GM18873 (cell line): ENCODE measurements at regions not wholly inside any gene's neighbourhood (a gene's known extent, or its start where the extent isn't known, plus 50 kb on each side); places are given as distances from the start of the nearest gene placed in this dataset.

ENCODE experiments used
- ATAC-seq: cut with Tn5 transposase; IDR thresholded peaks from one replicate; pipeline ENCODE4 v1.9.1; 2021; ENCODE audit warnings: mild to moderate bottlenecking, moderate library complexity, moderate number of reproducible peaks; ENCODE audit not compliant: unreplicated experiment, low FRiP score

DNA sequence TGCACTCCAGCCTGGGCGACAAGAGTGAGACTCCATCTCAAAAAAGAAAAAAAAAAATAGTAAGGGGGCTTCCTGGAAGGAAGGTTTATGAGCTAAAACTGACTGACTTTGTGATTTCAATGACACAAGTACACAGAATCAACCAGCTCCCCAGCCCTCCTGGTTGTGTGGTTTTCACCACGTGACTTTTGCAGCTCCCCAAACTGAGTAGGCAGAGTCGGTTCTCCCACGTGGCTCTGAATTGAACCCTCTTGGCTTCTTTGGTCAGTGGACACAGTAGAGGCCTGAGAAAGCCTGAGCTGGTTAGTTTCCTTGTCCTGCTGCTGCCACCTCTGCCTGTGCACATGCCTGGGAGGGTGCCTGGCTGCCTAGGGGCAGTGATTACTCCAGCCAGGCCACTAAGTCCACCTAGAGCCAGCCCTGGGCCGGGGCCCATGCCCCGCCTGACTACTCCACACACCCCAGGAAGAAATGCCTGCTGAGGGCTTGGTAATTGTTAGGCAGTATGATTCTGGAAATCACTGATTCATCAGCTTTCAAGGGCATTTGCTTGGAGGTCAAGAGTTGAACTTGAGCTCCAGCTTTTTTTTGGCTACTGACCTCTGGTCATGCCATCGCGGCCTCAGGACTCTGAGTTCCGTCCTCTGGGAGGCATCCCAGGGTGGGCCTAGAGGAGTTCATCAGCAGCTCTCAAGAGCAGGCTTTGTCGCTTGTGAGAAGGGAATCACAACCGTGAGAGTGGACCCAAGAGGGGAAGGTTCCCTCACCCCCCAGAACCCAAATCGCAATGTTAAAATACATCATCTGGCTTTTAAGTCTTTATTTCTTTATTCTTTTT, 431.9 kb upstream of the HS6ST1 start:
- ATAC-seq, result no peak

DNA sequence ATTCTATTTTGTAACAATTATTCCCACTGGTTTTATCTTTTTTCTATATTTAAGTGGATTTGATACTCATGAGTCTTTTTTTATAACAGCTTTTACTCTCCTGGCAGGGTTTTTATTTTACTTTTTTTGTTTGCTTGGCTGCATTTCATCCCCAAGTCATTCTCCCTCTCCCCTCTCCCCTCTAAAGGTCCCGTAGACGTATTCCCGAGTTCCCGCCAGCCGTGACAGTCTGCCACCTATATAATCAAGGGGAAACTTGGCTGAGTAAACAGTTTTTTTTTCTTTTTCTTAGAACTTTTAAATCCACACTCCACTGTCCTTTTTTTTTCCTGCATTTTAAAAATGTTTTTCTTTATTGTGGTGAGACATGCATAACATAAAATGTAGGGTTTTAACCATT, 433.1 kb upstream of the HS6ST1 start:
- no peak for ATAC-seq

DNA sequence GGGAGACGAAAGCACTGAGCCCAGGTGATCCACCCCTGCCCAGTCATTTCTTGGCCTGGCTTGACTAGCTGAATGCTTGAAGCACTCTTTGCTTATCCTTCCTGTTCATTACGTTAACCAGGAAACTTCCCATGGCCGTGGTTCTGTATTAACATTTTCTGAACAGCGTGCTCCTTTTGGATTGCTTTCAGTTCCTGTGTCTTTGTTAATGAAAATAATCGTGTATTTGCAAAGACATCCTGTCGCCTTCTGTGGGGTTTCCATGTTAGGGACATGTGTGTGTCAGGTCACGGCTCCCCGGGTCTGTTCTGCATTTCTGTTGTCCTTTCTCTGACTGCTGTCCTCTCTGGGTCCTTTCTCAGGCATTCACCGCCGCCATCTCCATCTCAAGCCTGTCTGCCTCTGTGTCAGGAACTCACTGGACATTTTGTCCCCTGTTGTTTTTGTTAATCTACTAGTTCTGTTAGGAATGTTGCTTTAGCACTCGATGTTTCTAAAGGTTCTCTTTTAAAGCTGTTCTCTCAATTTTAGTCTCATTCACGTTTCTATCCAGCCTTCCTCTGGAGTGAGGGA, 434.1 kb upstream of the HS6ST1 start:
- ATAC-seq, result no peak

DNA sequence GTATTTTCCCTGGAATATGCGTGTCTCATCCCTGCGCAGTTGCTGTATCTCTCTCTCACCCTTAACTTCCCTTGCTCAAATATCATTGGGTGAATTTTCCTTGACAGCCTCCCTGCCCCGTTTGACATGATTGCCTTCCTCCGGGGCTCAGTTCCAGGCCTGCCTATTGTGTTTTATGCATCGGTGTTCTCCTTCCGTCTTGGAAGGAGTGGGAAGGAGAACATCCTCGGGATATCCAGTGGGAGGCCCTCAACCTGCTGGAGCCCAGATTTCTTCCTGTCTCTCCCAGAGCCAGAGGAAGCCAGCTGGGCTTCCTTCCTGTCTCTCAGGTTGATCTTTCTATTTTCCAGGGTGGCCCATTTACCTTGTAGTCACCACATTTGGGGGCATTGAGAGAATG, 434.7 kb upstream of the HS6ST1 start:
- ATAC-seq, result no peak

DNA sequence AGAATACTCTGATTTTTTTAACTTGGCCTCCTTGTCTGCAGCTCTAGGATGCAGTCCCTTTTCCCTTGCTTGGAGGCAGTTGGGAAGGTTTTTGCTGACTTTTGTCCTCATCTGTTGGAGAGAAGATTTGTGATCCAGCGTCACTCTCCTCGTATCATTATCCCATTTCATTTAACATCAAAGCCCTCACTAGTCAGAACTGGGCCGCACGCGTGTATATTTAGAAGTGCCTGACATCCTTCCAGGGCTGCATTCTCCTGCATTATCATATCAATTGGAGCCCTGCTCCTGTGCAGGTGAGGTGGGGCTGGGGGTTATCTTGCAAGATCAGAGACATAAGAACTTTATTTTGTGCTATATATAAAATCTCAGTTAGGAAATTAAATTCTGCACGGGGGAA, 435.1 kb upstream of the HS6ST1 start:
- ATAC-seq, result no peak

DNA sequence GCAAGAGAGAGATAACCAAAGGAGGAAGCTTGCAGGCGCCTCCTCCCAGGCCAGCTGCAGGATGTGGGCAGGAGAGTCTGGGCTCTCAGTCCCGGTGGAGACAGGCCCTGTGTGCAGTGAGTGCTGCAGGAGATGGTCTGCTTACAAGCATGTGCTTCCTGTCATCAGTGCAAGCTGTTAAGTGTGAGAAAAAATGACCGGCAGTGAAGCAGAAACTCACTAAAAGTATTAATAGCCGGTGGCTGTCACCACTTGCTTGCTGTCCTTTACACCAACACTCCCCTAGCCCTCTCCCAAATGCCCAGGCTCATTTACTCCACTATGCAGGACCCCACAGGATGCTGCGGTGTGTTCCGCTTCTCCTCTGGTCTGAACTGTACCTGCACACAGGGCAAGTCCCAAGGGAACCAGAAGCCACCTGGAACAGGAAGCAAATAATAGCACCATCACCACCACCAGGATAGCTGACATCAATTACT, 435.6 kb upstream of the HS6ST1 start:
- ATAC-seq, result peak; percentile 91

DNA sequence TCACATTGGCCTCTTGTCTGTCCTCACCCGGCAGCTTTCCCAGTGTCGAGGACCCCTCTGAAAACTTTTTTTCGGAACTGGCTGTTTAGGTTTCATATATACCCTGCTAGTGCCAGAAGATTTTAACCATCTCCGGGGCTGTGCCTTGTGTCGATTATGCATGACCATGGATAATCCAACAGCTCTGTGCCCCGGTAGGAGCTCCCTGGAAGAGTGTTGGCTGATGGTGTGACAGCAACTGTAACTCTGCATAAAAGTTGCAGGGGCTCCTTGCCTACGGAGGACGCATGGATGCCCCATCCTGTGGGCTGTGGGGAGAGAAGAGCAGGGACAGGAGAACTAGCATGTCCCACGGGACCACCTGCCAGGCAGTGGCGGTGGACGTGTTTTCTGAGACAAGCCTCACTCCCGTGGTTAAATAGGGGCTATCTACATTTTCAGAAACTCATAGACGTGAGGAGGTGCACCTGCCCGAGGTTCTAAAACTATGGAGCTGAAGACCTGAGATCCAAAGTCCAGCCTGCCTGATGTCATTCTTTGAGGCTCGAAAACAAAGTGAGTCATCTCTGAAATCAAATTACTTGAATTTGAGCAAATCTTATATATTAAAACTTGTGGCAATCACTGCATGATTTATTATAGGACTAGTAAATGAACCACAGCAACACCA, 437.2 kb upstream of the HS6ST1 start:
- ATAC-seq, result no peak

DNA sequence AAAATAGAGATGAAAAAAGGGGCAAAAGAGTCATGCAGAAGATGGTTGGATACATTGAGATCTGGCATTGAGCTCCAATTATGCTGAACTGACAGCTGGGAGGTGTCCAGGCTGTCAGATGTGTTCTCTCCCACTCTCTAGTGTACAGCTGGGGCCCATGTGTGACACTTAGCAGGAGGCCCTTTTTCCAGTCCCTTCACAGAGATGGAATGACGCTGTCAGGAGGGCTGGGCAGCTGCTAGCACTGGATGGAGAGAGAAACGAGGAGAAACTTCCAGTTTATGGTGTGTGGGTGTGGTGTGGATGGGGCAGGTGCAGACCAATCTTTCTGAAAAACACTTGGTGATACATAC, 437.7 kb upstream of the HS6ST1 start:
- ATAC-seq, result no peak

DNA sequence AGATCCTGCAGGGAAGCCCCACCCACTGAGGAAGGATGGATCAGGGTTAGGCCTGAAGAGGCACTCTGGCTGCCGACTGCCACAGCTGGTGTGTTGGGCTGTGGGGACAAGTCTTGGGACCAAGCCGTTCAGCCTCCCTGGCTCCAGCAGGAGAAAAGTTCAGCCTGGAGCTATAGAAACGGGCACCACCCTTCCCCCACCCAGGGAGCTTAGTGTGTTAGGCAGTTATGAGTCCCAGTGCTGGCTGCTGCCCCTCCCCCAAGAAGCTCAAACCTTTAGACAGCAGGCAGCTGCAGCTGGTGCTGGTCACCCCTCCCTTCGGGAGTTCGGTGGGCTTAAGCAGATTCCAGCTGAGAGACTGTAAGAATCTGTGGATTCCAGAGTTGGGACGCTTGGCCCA, 447.1 kb upstream of the HS6ST1 start:
- ATAC-seq, result no peak

DNA sequence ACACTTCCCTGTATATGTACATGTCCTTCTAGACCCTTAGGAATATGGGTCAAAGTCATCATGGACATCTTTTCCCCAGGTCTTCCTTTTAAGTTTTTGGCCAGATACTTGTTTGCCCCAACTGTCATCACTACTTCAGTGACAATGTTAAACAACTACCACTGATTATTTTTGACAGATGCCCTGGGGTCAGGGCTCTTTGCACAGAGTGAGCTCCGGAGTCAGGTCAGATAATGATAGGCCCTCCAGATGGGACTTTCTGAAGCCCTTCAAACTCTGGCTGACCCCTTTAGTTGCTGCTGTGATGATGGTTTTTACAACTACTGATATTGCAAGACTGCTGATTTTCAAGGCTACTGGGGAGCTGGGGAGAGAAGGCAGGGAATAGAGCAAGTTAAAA, 449.4 kb upstream of the HS6ST1 start:
- no peak for ATAC-seq

DNA sequence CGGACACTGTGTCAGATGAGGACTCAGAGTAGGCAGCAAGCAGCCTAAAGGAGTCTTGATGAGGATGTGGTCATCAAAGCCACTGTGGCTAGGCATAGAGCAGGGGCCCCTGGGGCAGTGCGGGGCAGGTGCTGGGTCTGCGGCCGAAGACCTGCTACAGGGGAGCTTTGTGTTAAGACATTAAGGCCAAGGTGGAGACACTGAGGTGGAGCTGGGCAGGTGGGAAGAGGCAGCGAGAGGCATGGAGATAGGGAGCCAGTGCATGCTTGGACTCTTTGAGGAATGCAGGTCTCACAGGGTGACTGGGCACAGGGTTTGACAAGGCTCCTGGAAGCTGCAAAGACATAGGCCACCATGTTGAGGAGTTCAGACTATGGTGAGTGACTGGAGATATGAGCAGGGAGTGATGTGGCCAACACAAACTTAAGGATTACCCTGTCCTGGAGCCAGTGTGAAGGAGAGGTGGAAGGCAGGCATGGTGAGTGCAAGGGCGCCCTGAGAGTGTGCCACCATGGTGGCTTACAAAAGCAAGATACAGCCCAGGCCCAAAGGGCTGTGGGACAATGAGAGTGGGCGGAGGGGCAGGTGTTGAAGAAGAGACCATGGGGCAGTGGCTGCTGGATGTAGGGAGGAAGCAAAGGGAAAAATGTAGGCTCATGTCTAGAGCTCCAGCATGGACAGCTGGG, 450.9 kb upstream of the HS6ST1 start:
- no peak for ATAC-seq

DNA sequence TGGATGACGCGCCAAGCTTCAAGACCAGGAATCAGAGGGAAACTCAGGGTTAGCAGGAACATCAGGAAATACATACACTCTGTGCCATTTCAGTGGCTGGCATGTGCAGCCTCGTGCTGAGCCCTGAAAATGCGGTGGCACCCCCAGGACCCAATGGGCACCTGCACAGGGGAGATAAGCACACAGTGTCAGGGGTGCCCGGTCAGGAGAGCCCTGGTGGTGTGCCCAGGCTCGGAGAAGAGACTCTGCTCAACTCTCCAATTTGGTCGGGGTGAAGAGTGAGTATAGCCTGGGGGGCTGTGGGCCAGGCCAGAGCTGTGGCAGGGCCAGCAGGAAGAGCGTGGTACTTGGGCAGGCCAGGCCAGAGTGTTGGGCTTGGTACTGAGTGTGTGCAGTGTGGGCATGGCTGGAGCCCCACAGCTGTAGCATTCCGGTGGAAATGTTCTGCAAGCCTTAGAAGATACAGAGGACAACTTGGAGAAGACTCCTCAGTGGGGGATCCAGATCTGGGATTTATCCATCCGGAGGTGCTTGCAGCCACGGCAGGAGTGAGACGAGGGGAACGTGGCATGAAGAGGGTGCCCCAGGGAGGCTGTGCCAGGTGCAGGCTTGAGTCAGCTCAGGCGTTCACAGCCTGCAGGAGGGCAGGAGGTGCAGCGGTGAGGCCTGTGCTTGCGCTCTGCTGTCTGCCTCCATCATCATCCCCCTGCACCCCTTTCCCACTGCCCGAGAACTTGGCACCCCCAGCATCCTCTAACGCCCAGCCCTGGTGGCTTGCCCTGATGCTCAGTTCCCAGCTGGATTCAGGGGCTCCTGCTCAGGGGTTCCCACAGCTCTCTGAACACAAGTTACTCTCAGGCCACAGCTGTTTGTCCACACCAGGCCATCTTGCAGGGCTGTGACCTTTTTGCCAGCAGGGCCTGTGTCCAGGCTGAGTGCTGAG, 451.7 kb upstream of the HS6ST1 start:
- no peak for ATAC-seq

DNA sequence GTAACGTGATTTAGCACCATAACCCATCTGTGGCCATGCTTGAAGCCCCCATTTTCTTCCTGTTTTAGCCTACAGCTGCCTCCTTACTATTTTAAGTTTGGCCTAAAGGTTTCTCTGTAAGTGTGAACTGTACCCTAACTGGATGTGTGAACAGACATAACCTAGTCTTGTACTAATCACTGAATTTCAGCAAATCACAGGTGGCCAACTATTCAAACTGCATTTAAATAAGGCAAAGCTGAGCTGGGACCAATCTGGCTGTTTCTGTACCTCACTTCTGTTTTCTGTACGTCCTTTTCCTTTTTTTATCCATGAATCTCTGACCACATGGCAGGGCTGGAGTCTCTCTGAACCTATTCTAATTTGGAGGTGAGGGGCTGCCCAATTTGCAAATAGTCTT, 452.7 kb upstream of the HS6ST1 start:
- no peak for ATAC-seq

DNA sequence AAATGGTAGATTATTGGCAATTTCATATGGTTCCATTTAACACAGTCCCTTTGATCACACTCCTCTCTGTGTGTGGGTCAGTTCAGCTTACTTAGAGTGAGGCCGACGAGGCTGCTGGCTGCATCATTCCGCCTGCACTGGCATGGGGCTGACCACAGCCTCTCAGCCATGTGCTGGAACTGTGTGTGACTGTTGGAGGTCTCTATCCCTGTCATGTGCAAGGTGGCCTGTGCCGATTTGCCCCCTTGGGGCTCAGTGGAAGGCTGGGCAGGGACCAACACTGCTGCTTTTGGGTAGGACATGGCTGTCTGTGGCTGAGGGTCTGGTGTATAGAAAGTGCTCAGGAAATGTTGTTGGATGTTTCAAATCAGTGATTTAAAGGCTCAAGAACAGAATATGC, 454.0 kb upstream of the HS6ST1 start:
- no peak for ATAC-seq

DNA sequence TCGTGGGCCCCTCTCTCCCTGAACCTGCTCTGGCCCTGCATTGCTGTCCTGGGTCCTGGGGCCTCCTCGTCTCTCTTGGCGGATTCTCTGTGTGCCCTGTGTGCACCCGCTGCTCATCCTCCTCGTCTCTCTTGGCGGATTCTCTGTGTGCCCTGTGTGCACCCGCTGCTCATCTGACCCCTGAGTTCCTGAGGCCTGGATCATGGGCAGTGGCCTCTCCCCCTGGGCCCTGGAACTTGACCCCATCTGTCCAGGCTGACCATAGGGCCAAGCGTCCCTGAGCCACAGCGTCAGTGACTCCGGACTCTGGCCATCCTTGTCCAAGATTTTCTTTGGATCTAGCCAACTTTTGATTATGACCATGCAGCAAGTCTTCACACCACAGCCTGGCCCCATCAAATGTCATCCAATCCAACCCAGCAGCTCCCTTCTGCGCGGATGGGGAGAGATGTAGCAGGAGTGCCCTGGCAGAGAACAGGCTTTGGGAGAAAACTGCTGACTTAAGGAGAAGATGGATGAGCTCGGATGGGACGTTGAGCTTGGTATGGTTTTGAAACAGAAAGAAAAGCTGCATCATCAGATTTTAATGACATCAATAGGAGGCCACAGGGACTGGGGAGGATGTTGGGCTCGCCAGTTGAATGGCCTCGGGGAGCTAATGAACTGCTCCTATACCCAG, 455.1 kb upstream of the HS6ST1 start:
- no peak for ATAC-seq

DNA sequence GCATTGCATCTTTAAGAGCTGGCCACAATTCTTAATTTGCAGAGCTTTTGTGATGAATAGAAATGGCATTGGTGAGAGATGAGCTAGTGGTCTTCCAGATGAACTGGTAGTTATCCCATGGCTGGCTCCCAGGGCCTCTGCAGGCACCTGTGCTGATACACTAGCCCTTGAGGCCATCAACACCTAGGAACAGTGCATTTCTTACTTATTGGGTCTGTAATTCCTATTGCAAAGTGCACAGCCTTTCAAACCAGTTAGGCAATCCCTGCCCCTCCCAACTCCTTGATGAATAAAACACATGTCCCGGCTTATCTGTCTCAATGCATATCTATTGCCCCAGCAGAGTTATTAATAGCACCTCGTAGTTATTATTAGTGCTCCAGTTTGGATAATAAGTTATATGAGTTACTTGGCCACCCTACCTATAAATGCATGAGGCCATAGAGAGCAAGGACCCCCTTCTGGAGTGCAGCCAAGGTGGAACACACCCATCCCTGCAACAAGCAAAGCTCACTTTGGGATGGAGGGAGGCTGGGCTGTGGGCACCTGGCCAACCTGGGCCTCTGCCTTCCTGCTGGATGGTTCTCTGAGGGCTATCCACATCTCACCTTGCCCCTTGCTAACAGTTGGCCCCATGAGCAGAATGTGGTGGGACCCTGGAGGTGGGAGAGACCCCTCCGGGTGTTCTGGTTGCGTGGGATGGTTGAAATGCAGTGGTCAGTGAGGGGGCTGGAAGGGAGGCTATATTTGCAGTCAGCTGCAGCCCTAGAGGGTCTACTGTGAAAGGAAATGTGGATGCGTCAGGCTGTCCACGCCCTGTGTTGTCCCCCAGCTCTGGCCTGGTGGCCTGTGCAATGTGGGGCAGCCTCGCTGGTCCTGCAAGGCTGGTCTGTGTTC, 455.9 kb upstream of the HS6ST1 start:
- ATAC-seq, result no peak

DNA sequence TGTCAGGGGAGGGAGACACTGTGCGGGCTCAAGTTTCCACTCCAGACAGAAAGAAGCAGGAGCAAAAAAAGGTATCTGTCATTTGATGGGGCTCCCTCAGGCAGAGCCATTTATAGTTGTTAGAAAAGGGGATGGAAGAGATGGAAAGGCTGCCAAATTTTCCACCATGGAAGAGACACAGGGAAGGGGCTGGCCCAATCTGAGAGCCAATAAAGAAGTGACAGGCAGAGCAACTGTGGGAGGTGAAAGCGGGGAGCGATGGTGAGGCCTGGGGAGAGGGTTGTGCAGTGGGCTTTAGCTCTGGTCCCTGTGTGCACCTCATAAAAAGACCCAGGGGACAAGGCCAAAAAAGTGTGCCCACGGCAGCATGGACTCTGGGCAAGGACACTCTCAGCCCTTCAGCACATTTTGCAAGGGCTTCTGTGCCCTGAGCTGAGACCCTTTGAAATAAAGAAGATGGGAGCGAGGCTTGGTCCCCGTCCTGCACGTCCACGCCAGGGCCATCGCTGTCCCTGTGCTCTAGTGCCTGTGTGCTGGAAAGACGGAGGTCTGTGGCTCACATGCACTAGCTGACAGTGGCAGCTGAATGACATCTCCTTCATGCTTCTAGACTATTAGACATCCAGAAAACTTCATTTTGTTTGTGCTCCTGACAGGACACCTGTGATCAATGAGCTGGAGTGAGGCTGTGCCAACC, 456.7 kb upstream of the HS6ST1 start:
- no peak for ATAC-seq

DNA sequence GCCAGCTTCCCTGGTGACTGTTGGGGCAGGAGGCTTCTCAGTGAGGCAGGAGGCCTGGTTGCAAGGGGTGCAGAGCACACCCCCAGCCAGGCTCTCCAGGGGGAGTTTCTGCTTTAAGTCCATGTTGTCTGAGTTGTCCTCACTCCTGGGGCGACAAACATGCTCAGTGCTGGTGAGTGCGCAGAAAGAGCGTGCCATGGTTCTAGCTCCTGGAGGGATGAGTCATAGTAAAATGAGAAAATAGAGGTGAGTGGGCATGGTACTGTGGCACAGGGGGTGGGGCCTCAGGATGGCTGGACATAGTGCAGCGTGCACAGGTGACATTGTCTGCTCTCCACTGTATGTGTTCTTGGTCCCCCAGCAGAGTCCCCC, 457.2 kb upstream of the HS6ST1 start:
- ATAC-seq, result no peak
